H1 (cell line): ENCODE measurements at regions not wholly inside any gene's neighbourhood (a gene's known extent, or its start where the extent isn't known, plus 50 kb on each side); places are given as distances from the start of the nearest gene placed in this dataset.
A peak's percentile ranks its signal among the peaks of the same experiment; 100 is the strongest.

Experiments used
- CHD7 ChIP-seq: fragments of 300-600 bp; sonication (generic); IDR thresholded peaks from 2 replicates; pipeline ENCODE4 v1.7.1; 2012; ENCODE audit warnings: low read length, moderate library complexity, mild to moderate bottlenecking, inconsistent platforms; ENCODE audit not compliant: insufficient replicate concordance

- peak; percentile 86 for TF ChIP-seq CHD7
These were observed 159.3 kb upstream of the LAMA2 start (continued) for GRCh38 chr6:128723667-128724066.
